HepG2 (cell line): ENCODE measurements at regions not wholly inside any gene's neighbourhood (a gene's known extent, or its start where the extent isn't known, plus 50 kb on each side); places are given as distances from the start of the nearest gene placed in this dataset.
"Not testable (repeated sequence)": the region's sequence is repeated elsewhere in the genome, so short reads cannot be mapped to it uniquely, and the experiment has no call there.

Experiments used
- ATAC-seq: fragments of 200-7000 bp; cut with Tn5 transposase; 3 replicates; pipeline ENCODE4 v1.9.1; 2020; ENCODE audit warnings: mild to moderate bottlenecking, moderate library complexity
- BruUV-seq: library from RNA; stranded (reverse); fragments of 400-500 nt; replicated peaks from 2 replicates; lab custom pipeline; 2021; lab: Mats Ljungman, UMichigan
- CTCF ChIA-PET: fragments of 300-600 bp; formaldehyde crosslinking; extraction: SDS; loops from one replicate; lab custom pipeline; 2021; ENCODE audit warnings: low total read pairs, inconsistent platforms, low intra/inter-chr PET ratio; lab: Yijun Ruan, JAX
- POLR2A ChIA-PET: fragments of 350-600 bp; sonication (Branson Sonifier 250); formaldehyde crosslinking; loops from one replicate; lab custom pipeline; 2020; ENCODE audit warnings: antibody characterized with exemption, inconsistent platforms; lab: Yijun Ruan, JAX
- DNase-seq: peaks from one replicate; pipeline ENCODE4 v3.0.0-alpha.2; 2015; ENCODE audit warnings: low spot score
- FAIRE-seq: peaks from 3 replicates; lab custom pipeline; 2011; peaks lifted over from hg19 to GRCh38; lab: Jason Lieb, UNC
- H2AFZ ChIP-seq: one replicate; pipeline ENCODE4 v1.6.1; 2011; ENCODE audit warnings: low read length, inconsistent platforms
- H3K27ac ChIP-seq: fragments of 300-600 bp; 3 replicates; pipeline ENCODE4 v1.8.0; 2011; ENCODE audit warnings: mixed run types, mild to moderate bottlenecking, mixed read lengths, low read length, inconsistent platforms; ENCODE audit not compliant: insufficient read depth; ENCODE audit errors: extremely low read length
- H3K27me3 ChIP-seq, 2 experiments: fragments of 200-600 bp in 1 of 2; 2 replicates in 1 of 2; 3 replicates in 1 of 2; pipeline versions ENCODE4 v1.6.0 to v1.8.0; 2011; ENCODE audit warnings: low read length in 2 of 2, mild to moderate bottlenecking in 2 of 2, moderate library complexity in 2 of 2, inconsistent platforms in 1 of 2; ENCODE audit not compliant: insufficient read depth in 2 of 2, control insufficient read depth in 1 of 2
- H3K36me3 ChIP-seq, 2 experiments: fragments of 200-600 bp in 1 of 2; replicated peaks in 1 of 2; 2 replicates in 1 of 2; 3 replicates in 1 of 2; pipeline versions ENCODE4 v1.5.1 to v1.8.0; 2011; ENCODE audit warnings: low read length in 2 of 2, inconsistent platforms in 1 of 2; ENCODE audit not compliant: insufficient read depth in 2 of 2, control insufficient read depth in 1 of 2
- H3K4me1 ChIP-seq: 2 replicates; pipeline ENCODE4 v1.5.1; 2012; ENCODE audit warnings: low read length, inconsistent platforms; ENCODE audit not compliant: insufficient read depth
- H3K4me2 ChIP-seq: 2 replicates; pipeline ENCODE4 v1.6.0; 2011; ENCODE audit warnings: low read depth, low read length, inconsistent platforms
- H3K4me3 ChIP-seq, 3 experiments: fragments of 200-600 bp in 1 of 3; sonication (generic), shearing (Covaris generic) in 1 of 3; replicated peaks in 1 of 3; 2 replicates each; pipeline ENCODE4 v1.5.1; 2011 to 2016; ENCODE audit warnings: low read length in 3 of 3, inconsistent platforms in 2 of 3, low read depth in 2 of 3, mild to moderate bottlenecking in 2 of 3, control low read depth in 1 of 3, mixed read lengths in 1 of 3; ENCODE audit not compliant: insufficient read depth in 1 of 3
- H3K79me2 ChIP-seq: one replicate; pipeline ENCODE4 v1.6.1; 2011; ENCODE audit warnings: low read length, inconsistent platforms; ENCODE audit not compliant: insufficient read depth
- H3K9ac ChIP-seq: 2 replicates; pipeline ENCODE4 v1.6.0; 2011; ENCODE audit warnings: mild to moderate bottlenecking, low read depth, low read length, inconsistent platforms; ENCODE audit not compliant: insufficient read depth
- H3K9me3 ChIP-seq: 2 replicates; pipeline ENCODE4 v1.5.1; 2012; ENCODE audit warnings: mild to moderate bottlenecking, low read length
- H4K20me1 ChIP-seq: 2 replicates; pipeline ENCODE4 v1.6.0; 2011; ENCODE audit warnings: inconsistent platforms, mild to moderate bottlenecking, low read length, moderate library complexity; ENCODE audit not compliant: insufficient read depth
- CERS6 ChIP-seq: sonication (generic); formaldehyde crosslinking; IDR thresholded peaks from 2 replicates; pipeline ENCODE4 v1.5.0; 2020; ENCODE audit warnings: missing genetic modification reagents
- HMGA1 ChIP-seq: sonication (generic); formaldehyde crosslinking; conservative IDR thresholded peaks from 2 replicates; pipeline ENCODE4 v1.4.0; 2020; ENCODE audit warnings: missing genetic modification reagents
- HNRNPH1 ChIP-seq: fragments of 200-400 bp; formaldehyde crosslinking; optimal IDR thresholded peaks from 2 replicates; pipeline ENCODE3; 2017; ENCODE audit warnings: mild to moderate bottlenecking, low read depth, low read length
- MYNN ChIP-seq: sonication (generic); formaldehyde crosslinking; IDR thresholded peaks from 2 replicates; pipeline ENCODE4 v1.4.0; 2020; ENCODE audit warnings: mild to moderate bottlenecking, low read depth, missing genetic modification reagents
- ZNF543 ChIP-seq: sonication (generic); formaldehyde crosslinking; IDR thresholded peaks from 2 replicates; pipeline ENCODE4 v1.4.0; 2020; ENCODE audit warnings: mild to moderate bottlenecking, missing genetic modification reagents
- in situ Hi-C: cut with HindIII; loops from 2 replicates; pipeline ENCODE4 v1.10.0; 2017; ENCODE audit warnings: low pct_unique_long_range_greater_than_20kb; ENCODE audit not compliant: extremely low pct_ligation_motif_present
- intact Hi-C: fragments of 100-400 bp; cut with micrococcal nuclease; formaldehyde crosslinking; loops from one replicate; pipeline ENCODE4 v1.10.0; 2022; ENCODE audit not compliant: unreplicated experiment
- TF ChIP-seq, protein P1 (sequence below): sonication (generic); formaldehyde crosslinking; IDR thresholded peaks from one replicate; pipeline ENCODE4 v1.5.1; 2020; ENCODE audit warnings: mild to moderate bottlenecking, missing genetic modification reagents; ENCODE audit errors: not compliant biosample characterization

GRCh38 chr19:28575816-28576215 lies 637.1 kb downstream of the UQCRFS1 start (continued):
- TF ChIP-seq, protein P1, sequence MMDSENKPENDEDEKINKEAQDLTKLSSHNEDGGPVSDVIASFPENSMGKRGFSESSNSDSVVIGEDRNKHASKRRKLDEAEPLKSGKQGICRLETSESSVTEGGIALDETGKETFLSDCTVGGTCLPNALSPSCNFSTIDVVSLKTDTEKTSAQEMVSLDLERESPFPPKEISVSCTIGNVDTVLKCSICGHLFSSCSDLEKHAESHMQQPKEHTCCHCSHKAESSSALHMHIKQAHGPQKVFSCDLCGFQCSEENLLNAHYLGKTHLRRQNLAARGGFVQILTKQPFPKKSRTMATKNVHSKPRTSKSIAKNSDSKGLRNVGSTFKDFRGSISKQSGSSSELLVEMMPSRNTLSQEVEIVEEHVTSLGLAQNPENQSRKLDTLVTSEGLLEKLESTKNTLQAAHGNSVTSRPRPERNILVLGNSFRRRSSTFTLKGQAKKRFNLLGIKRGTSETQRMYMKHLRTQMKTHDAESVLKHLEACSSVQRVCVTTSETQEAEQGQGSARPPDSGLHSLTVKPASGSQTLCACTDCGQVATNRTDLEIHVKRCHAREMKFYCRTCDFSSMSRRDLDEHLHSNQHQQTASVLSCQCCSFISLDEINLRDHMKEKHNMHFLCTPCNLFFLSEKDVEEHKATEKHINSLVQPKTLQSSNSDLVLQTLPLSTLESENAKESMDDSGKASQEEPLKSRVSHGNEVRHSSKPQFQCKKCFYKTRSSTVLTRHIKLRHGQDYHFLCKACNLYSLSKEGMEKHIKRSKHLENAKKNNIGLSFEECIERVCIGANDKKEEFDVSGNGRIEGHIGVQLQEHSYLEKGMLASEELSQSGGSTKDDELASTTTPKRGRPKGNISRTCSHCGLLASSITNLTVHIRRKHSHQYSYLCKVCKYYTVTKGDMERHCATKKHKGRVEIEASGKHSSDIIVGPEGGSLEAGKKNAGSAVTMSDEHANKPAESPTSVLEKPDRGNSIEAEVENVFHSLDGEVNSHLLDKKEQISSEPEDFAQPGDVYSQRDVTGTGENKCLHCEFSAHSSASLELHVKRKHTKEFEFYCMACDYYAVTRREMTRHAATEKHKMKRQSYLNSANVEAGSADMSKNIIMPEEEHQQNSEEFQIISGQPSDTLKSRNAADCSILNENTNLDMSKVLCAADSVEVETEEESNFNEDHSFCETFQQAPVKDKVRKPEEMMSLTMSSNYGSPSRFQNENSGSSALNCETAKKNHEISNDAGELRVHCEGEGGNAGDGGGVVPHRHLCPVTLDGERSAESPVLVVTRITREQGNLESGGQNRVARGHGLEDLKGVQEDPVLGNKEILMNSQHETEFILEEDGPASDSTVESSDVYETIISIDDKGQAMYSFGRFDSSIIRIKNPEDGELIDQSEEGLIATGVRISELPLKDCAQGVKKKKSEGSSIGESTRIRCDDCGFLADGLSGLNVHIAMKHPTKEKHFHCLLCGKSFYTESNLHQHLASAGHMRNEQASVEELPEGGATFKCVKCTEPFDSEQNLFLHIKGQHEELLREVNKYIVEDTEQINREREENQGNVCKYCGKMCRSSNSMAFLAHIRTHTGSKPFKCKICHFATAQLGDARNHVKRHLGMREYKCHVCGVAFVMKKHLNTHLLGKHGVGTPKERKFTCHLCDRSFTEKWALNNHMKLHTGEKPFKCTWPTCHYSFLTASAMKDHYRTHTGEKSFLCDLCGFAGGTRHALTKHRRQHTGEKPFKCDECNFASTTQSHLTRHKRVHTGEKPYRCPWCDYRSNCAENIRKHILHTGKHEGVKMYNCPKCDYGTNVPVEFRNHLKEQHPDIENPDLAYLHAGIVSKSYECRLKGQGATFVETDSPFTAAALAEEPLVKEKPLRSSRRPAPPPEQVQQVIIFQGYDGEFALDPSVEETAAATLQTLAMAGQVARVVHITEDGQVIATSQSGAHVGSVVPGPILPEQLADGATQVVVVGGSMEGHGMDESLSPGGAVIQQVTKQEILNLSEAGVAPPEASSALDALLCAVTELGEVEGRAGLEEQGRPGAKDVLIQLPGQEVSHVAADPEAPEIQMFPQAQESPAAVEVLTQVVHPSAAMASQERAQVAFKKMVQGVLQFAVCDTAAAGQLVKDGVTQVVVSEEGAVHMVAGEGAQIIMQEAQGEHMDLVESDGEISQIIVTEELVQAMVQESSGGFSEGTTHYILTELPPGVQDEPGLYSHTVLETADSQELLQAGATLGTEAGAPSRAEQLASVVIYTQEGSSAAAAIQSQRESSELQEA (CRISPR knock-in tag): no peak
- TF ChIP-seq CERS6 (no peak), MYNN (CRISPR knock-in tag) (no peak), ZNF543 (CRISPR knock-in tag) (no peak), HMGA1 (CRISPR knock-in tag) (no peak), HNRNPH1 (no peak)

DNA sequence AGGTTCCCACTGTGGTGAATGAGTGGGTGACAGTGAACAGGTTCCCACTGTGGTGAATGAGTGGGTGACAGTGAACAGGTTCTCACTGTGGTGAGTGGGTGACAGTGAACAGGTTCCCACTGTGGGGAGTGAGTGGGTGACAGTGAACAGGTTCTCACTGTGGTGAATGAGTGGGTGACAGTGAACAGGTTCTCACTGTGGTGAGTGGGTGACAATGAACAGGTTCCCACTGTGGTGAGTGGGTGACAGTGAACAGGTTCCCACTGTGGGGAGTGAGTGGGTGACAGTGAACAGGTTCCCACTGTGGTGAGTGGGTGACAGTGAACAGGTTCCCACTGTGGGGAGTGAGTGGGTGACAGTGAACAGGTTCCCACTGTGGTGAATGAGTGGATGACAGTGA lies 637.6 kb downstream of the UQCRFS1 start:
- H3K4me2 ChIP-seq, intact Hi-C loops, H3K4me3 ChIP-seq, CTCF ChIA-PET, H3K79me2 ChIP-seq, H2AFZ ChIP-seq, H3K9ac ChIP-seq, H3K27me3 ChIP-seq, H3K27ac ChIP-seq, H3K4me1 ChIP-seq, H4K20me1 ChIP-seq, DNase-seq, FAIRE-seq, in situ Hi-C loops, ATAC-seq, POLR2A ChIA-PET, H3K36me3 ChIP-seq, BruUV-seq: not testable (repeated sequence)
- peaks cover 94% of the 10 kb centered on the region for H3K9me3 ChIP-seq
